H1 (cell line): ENCODE measurements at regions not wholly inside any gene's neighbourhood (a gene's known extent, or its start where the extent isn't known, plus 50 kb on each side); places are given as distances from the start of the nearest gene placed in this dataset.

ENCODE experiments used
- CTCF ChIA-PET: fragments of 300-600 bp; sonication (Branson Sonifier 250); formaldehyde crosslinking; loops from one replicate; lab custom pipeline; 2021; ENCODE audit not compliant: partially characterized antibody; lab: Charles Lee
- POLR2A ChIA-PET: fragments of 300-600 bp; sonication (Branson Sonifier 250); formaldehyde crosslinking; loops from one replicate; lab custom pipeline; 2021; ENCODE audit warnings: inconsistent platforms; ENCODE audit not compliant: partially characterized antibody; lab: Charles Lee
- DNase-seq, 2 experiments: peaks; one replicate each; pipeline versions ENCODE4 v3.0.0 to v3.0.0-alpha.2; 2010 to 2022; ENCODE audit warnings: low spot score in 2 of 2, low read depth in 1 of 2, mixed read lengths in 1 of 2
- FAIRE-seq: peaks from 2 replicates; lab custom pipeline; 2011; peaks lifted over from hg19 to GRCh38; lab: Jason Lieb, UNC
- H2AFZ ChIP-seq: 2 replicates; pipeline ENCODE4 v1.8.1; 2012; ENCODE audit warnings: low read length, inconsistent platforms
- H2AK5ac ChIP-seq: 2 replicates; pipeline ENCODE4 v1.6.1; 2013; ENCODE audit warnings: low read depth, low read length
- H2BK120ac ChIP-seq: replicated peaks from 2 replicates; pipeline ENCODE3; 2013; ENCODE audit warnings: low read depth, low read length, inconsistent platforms
- H2BK12ac ChIP-seq: 2 replicates; pipeline ENCODE4 v1.6.1; 2013; ENCODE audit warnings: low read depth, low read length
- H2BK15ac ChIP-seq: 2 replicates; pipeline ENCODE4 v1.6.1; 2013; ENCODE audit warnings: low read length
- H2BK20ac ChIP-seq: 2 replicates; pipeline ENCODE4 v1.6.1; 2013; ENCODE audit warnings: low read length
- H2BK5ac ChIP-seq: 2 replicates; pipeline ENCODE4 v1.6.1; 2013; ENCODE audit warnings: low read depth, low read length
- H3K14ac ChIP-seq: 2 replicates; pipeline ENCODE4 v1.6.1; 2013; ENCODE audit warnings: inconsistent platforms; ENCODE audit not compliant: insufficient read length
- H3K18ac ChIP-seq: 2 replicates; pipeline ENCODE4 v1.6.1; 2013; ENCODE audit warnings: low read length; ENCODE audit errors: extremely low read depth
- H3K23ac ChIP-seq: 2 replicates; pipeline ENCODE4 v1.6.1; 2013; ENCODE audit warnings: inconsistent platforms; ENCODE audit not compliant: insufficient read length
- H3K23me2 ChIP-seq: 2 replicates; pipeline ENCODE4 v1.6.1; 2013; ENCODE audit warnings: low read depth, low read length
- H3K27ac ChIP-seq: 2 replicates; pipeline ENCODE4 v1.6.1; 2011; ENCODE audit warnings: low read depth, low read length, inconsistent platforms
- H3K27me3 ChIP-seq, 4 experiments: replicated peaks in 1 of 4; 1 replicate in 1 of 4; 2 replicates in 3 of 4; pipeline versions ENCODE4 v1.6.1 to v1.8.1; 2011 to 2013; ENCODE audit warnings: low read length in 3 of 4, mild to moderate bottlenecking in 3 of 4, inconsistent platforms in 2 of 4, mixed read lengths in 2 of 4, moderate library complexity in 1 of 4; ENCODE audit not compliant: control insufficient read depth in 3 of 4, insufficient read depth in 3 of 4; ENCODE audit errors: extremely low read depth in 1 of 4
- H3K36me3 ChIP-seq, 4 experiments: 2 replicates each; pipeline versions ENCODE4 v1.6.1 to v1.8.1; 2011 to 2013; ENCODE audit warnings: mild to moderate bottlenecking in 4 of 4, low read length in 3 of 4, moderate library complexity in 2 of 4, control low read depth in 1 of 4, inconsistent platforms in 1 of 4; ENCODE audit not compliant: insufficient read depth in 4 of 4, control insufficient read depth in 2 of 4
- H3K4ac ChIP-seq: replicated peaks from 2 replicates; pipeline ENCODE3; 2013; ENCODE audit warnings: low read length, low read depth, mixed read lengths, inconsistent platforms; ENCODE audit not compliant: insufficient read length
- H3K4me1 ChIP-seq, 4 experiments: replicated peaks in 1 of 4; 1 replicate in 1 of 4; 2 replicates in 3 of 4; pipeline versions ENCODE4 v1.6.1 to v1.8.1; 2011 to 2013; ENCODE audit warnings: low read length in 3 of 4, inconsistent platforms in 2 of 4, mixed read lengths in 1 of 4; ENCODE audit not compliant: insufficient read depth in 4 of 4, control insufficient read depth in 3 of 4
- H3K4me2 ChIP-seq, 2 experiments: 2 replicates each; pipeline versions ENCODE4 v1.6.1 to v1.8.1; 2011 to 2013; ENCODE audit warnings: low read depth in 2 of 2, low read length in 2 of 2, control low read depth in 1 of 2, inconsistent platforms in 1 of 2, mild to moderate bottlenecking in 1 of 2; ENCODE audit not compliant: insufficient read depth in 1 of 2
- H3K4me3 ChIP-seq, 4 experiments: fragments of 200-600, 300-600 bp in 1 of 4; sonication (generic), shearing (Covaris generic), sonication (Bioruptor Twin) in 1 of 4; 2 replicates each; pipeline versions ENCODE4 v1.5.1 to v1.8.1; 2011 to 2016; ENCODE audit warnings: low read length in 4 of 4, low read depth in 3 of 4, control low read depth in 2 of 4, inconsistent platforms in 2 of 4, mild to moderate bottlenecking in 2 of 4, mixed read lengths in 1 of 4, moderate library complexity in 1 of 4; ENCODE audit not compliant: insufficient read depth in 2 of 4; ENCODE audit errors: extremely low read depth in 1 of 4
- H3K56ac ChIP-seq: replicated peaks from 2 replicates; pipeline ENCODE3; 2013; ENCODE audit warnings: low read depth, mild to moderate bottlenecking, mixed read lengths, low read length, inconsistent platforms; ENCODE audit not compliant: insufficient read length
- H3K79me1 ChIP-seq: 2 replicates; pipeline ENCODE4 v1.6.1; 2013; ENCODE audit warnings: low read depth, low read length, control low read depth
- H3K79me2 ChIP-seq, 2 experiments: 2 replicates each; pipeline versions ENCODE4 v1.6.1 to v1.8.1; 2012 to 2013; ENCODE audit warnings: low read length in 2 of 2, mild to moderate bottlenecking in 2 of 2, inconsistent platforms in 1 of 2; ENCODE audit not compliant: insufficient read depth in 2 of 2, control insufficient read depth in 1 of 2
- H3K9ac ChIP-seq, 4 experiments: replicated peaks in 1 of 4; 1 replicate in 1 of 4; 2 replicates in 3 of 4; pipeline versions ENCODE4 v1.6.1 to v1.8.1; 2011 to 2013; ENCODE audit warnings: low read depth in 3 of 4, low read length in 3 of 4, control low read depth in 2 of 4, mild to moderate bottlenecking in 2 of 4, moderate library complexity in 2 of 4, inconsistent platforms in 1 of 4; ENCODE audit errors: extremely low read depth in 1 of 4
- H3K9me3 ChIP-seq, 2 experiments: 2 replicates each; pipeline versions ENCODE4 v1.6.1 to v1.8.1; 2012 to 2013; ENCODE audit warnings: mild to moderate bottlenecking in 2 of 2, moderate library complexity in 2 of 2, control low read depth in 1 of 2, inconsistent platforms in 1 of 2, low read depth in 1 of 2, low read length in 1 of 2, mixed read lengths in 1 of 2; ENCODE audit not compliant: insufficient read depth in 2 of 2
- H4K20me1 ChIP-seq, 2 experiments: replicated peaks in 1 of 2; 2 replicates each; pipeline versions ENCODE3 to v1.8.1; 2011 to 2013; ENCODE audit warnings: inconsistent platforms in 2 of 2, low read length in 2 of 2, mild to moderate bottlenecking in 1 of 2; ENCODE audit not compliant: insufficient read depth in 2 of 2, control insufficient read depth in 1 of 2
- H4K5ac ChIP-seq: 2 replicates; pipeline ENCODE4 v1.6.1; 2013; ENCODE audit warnings: low read length, low read depth, mixed read lengths, inconsistent platforms; ENCODE audit not compliant: insufficient read length
- H4K8ac ChIP-seq: 2 replicates; pipeline ENCODE4 v1.8.0; 2013; ENCODE audit warnings: mild to moderate bottlenecking, moderate library complexity, low read length, inconsistent platforms; ENCODE audit not compliant: insufficient read depth; ENCODE audit errors: extremely low read depth
- H4K91ac ChIP-seq: replicated peaks from 2 replicates; pipeline ENCODE3; 2013; ENCODE audit warnings: low read length, mixed read lengths, inconsistent platforms; ENCODE audit not compliant: insufficient read length
- ASH2L ChIP-seq: fragments of 200-600, 300-600 bp; sonication (generic); IDR thresholded peaks from one replicate; pipeline ENCODE4 v1.7.1; 2017; ENCODE audit warnings: low read length
- BRCA1 ChIP-seq: IDR thresholded peaks from 2 replicates; pipeline ENCODE4 v1.6.1; 2012; ENCODE audit warnings: low read depth, low read length, improper control_type of control experiment
- CHD1 ChIP-seq: IDR thresholded peaks from 2 replicates; pipeline ENCODE4 v1.6.1; 2012; ENCODE audit warnings: low read depth, low read length, improper control_type of control experiment
- EZH2 ChIP-seq: fragments of 200-600 bp; sonication (generic); IDR thresholded peaks from 2 replicates; pipeline ENCODE4 v1.7.1; 2012; ENCODE audit warnings: low read depth, mild to moderate bottlenecking, moderate library complexity, low read length, inconsistent platforms; ENCODE audit not compliant: severe bottlenecking
- FOSL1 ChIP-seq: IDR thresholded peaks from 2 replicates; pipeline ENCODE4 v1.6.1; 2011; ENCODE audit warnings: mild to moderate bottlenecking, low read depth, low read length, moderate library complexity; ENCODE audit not compliant: insufficient read depth
- JUND ChIP-seq: IDR thresholded peaks from 2 replicates; pipeline ENCODE4 v1.6.1; 2011; ENCODE audit warnings: mild to moderate bottlenecking, improper control_type of control experiment, low read length
- KDM1A ChIP-seq: fragments of 200-600, 300-600 bp; sonication (generic); IDR thresholded peaks from 2 replicates; pipeline ENCODE4 v1.7.1; 2016; ENCODE audit warnings: mild to moderate bottlenecking, low read length, borderline replicate concordance
- KDM5A ChIP-seq: fragments of 200-600 bp; IDR thresholded peaks from 2 replicates; pipeline ENCODE4 v1.7.1; 2012; ENCODE audit warnings: mild to moderate bottlenecking, low read length, inconsistent platforms, mixed read lengths
- MAFK ChIP-seq: IDR thresholded peaks from 2 replicates; pipeline ENCODE4 v1.6.1; 2012; ENCODE audit warnings: low read depth, mild to moderate bottlenecking, improper control_type of control experiment, low read length
- PHF8 ChIP-seq: fragments of 200-600 bp; sonication (generic); conservative IDR thresholded peaks from 2 replicates; pipeline ENCODE4 v1.7.1; 2012; ENCODE audit warnings: low read depth, mild to moderate bottlenecking, inconsistent platforms, low read length, moderate library complexity
- RBBP5 ChIP-seq: IDR thresholded peaks from 2 replicates; pipeline ENCODE4 v1.7.1; 2012; ENCODE audit warnings: low read depth, mild to moderate bottlenecking, inconsistent platforms, low read length, moderate library complexity, borderline replicate concordance
- RFX5 ChIP-seq: IDR thresholded peaks from 2 replicates; pipeline ENCODE4 v1.6.1; 2011; ENCODE audit warnings: low read depth, low read length, improper control_type of control experiment, borderline replicate concordance
- SIRT6 ChIP-seq: IDR thresholded peaks from one replicate; pipeline ENCODE4 v1.7.1; 2012; ENCODE audit warnings: low read length, inconsistent platforms
- SP4 ChIP-seq: IDR thresholded peaks from 2 replicates; pipeline ENCODE4 v1.6.1; 2012; ENCODE audit warnings: low read length, inconsistent platforms
- WGBS, 2 experiments: shearing (Covaris generic) in 1 of 2; methylation state at CpG; one replicate each; pipeline versions ENCODE4 v1.1.6 to v1.1.7; 2013 to 2015; ENCODE audit warnings: low lambda C conversion rate in 2 of 2, mixed read lengths in 2 of 2, inconsistent platforms in 1 of 2, low coverage in 1 of 2, missing lambda C conversion rate in 1 of 2; ENCODE audit not compliant: insufficient replicate concordance in 2 of 2, insufficient coverage in 1 of 2, insufficient read length in 1 of 2; ENCODE audit errors: extremely low coverage in 1 of 2, missing lambda C conversion rate in 1 of 2; 5-methylcytosine and 5-hydroxymethylcytosine counted together
- TF ChIP-seq, protein P1 (sequence below): IDR thresholded peaks from 2 replicates; pipeline ENCODE4 v1.6.1; 2011; ENCODE audit warnings: low read length, improper control_type of control experiment

DNA sequence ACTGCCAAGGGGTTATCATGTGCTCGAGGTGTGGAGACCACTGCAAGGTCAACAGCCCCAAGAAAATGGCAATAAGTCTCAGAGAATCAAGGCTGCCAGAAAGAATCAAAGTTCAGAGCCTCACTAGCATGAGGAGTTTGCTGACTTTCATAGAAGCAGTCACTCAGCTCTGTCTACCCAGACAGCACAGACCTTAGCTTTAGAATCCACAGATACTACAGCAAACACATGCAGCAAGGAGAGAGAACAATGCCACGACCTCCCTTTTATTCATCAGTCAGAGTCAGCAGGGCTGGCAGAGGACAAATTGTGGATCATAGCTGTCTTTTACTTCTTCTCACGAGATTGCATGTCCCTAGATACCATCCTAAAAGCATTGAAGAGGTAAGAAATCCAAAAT lies 121.3 kb downstream of the MBL2 start:
- CTCF ChIA-PET, result interaction anchor here (0.6 to 3.8 kb wide), 3 partner anchors 41 to 128 kb away, joined by 3 to 25 read pairs (median 8); no protein-coding TSS in a partner anchor
- H3K27me3 ChIP-seq, result no peaks in the 10 kb centered on the region
- H4K91ac ChIP-seq, result no peak overlapping the region
- H3K9ac ChIP-seq, result peak overlapping the region in 1 of 4 experiments; percentile 31; a peak in 1 of 7 replicates
- H3K9me3 ChIP-seq, result no peaks in the 10 kb centered on the region
- H3K4me3 ChIP-seq, result no peak overlapping the region
- H3K4me1 ChIP-seq, result no peaks in the 10 kb centered on the region
- H3K4ac ChIP-seq, result no peak overlapping the region
- no peak overlapping the region for H3K14ac ChIP-seq
- FAIRE-seq (no peak), DNase-seq (no peak)
- no peak overlapping the region for H3K18ac ChIP-seq
- H2BK12ac ChIP-seq, result no peak overlapping the region
- H4K5ac ChIP-seq, result no peak overlapping the region
- no peak overlapping the region for H2BK15ac ChIP-seq
- H3K56ac ChIP-seq, result no peak overlapping the region
- no peak overlapping the region for H3K4me2 ChIP-seq
- H4K8ac ChIP-seq, result no peak overlapping the region
- WGBS, 2 experiments, result 68% methylated on average over 3 of the region's 3 CpGs; no CpG with 5 or more reads in 1 of the 2 experiments
- H3K79me1 ChIP-seq, result no peaks in the 10 kb centered on the region
- no peaks in the 10 kb centered on the region for H4K20me1 ChIP-seq
- POLR2A ChIA-PET, result no interaction called here
- H2BK20ac ChIP-seq, result no peak overlapping the region
- H3K36me3 ChIP-seq, result no peaks in the 10 kb centered on the region
- no peak overlapping the region for H2BK5ac ChIP-seq
- no peak overlapping the region for H3K27ac ChIP-seq
- no peak overlapping the region for H2AFZ ChIP-seq
- no peak overlapping the region for H3K23ac ChIP-seq
- no peaks in the 10 kb centered on the region for H3K23me2 ChIP-seq
- no peaks in the 10 kb centered on the region for H3K79me2 ChIP-seq
- H2AK5ac ChIP-seq, result no peak overlapping the region
- no peak overlapping the region for H2BK120ac ChIP-seq
- TF ChIP-seq KDM1A, result no peak
- no peak for TF ChIP-seq FOSL1
- no peak for TF ChIP-seq JUND
- TF ChIP-seq BRCA1, result no peak
- TF ChIP-seq EZH2, result no peak
- TF ChIP-seq SP4, result no peak
- TF ChIP-seq RFX5, result no peak
- no peak for TF ChIP-seq PHF8
- no peak for TF ChIP-seq SIRT6
- TF ChIP-seq RBBP5, result no peak
- TF ChIP-seq MAFK, result no peak
- TF ChIP-seq, protein P1, sequence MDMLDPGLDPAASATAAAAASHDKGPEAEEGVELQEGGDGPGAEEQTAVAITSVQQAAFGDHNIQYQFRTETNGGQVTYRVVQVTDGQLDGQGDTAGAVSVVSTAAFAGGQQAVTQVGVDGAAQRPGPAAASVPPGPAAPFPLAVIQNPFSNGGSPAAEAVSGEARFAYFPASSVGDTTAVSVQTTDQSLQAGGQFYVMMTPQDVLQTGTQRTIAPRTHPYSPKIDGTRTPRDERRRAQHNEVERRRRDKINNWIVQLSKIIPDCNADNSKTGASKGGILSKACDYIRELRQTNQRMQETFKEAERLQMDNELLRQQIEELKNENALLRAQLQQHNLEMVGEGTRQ, result no peak
- TF ChIP-seq ASH2L, result no peak
- no peak for TF ChIP-seq KDM5A
- TF ChIP-seq CHD1, result no peak
